GM21529 (cell line): ENCODE measurements at regions not wholly inside any gene's neighbourhood (a gene's known extent, or its start where the extent isn't known, plus 50 kb on each side); places are given as distances from the start of the nearest gene placed in this dataset.

Experiments used
- ATAC-seq: cut with Tn5 transposase; IDR thresholded peaks from one replicate; pipeline ENCODE4 v1.9.1; 2021; ENCODE audit not compliant: unreplicated experiment

DNA sequence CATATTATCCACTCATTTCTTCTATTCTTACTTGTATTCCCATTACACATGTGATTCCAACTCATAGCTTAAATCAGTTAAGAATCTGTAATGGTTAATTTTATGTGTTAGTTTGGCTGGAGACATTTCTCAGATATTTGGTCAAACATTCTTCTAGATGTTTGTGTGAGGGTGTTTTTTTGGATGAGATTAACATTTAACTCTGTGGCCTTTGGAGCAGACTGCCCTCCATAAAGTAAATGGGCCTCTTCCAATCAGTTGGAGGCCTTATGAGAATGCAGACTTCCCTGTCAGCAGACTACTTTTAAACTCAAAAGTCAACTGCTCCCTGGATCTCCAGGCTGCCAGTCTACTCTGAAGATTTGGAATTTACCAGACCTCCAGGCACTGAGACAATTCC lies 976.8 kb upstream of the ACVR2A start:
- ATAC-seq, result no peak

DNA sequence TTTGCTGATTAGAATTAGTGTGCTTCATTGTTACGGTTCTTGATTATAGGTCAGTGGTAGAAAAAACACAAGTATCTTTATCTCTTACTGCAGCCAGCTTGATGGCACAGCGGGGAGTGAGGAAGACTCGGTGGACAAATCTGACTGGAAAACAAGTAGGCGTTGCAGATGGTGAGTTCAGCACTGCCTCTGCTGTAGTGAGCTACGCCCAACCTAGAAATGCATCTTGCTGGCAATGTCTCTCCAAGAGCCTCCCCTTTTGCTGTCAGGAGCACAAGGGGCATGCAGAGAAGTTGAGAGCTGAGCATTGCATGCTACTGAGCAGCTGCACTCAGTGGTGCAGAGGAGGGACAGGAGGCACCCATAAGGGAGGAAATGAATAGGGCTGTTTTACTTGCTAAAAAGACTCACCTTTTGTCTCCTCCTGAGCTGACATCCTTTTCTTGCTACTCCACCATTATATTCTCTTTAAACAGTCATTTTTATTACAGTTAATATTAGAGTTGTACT lies 977.3 kb upstream of the ACVR2A start:
- no peak for ATAC-seq

DNA sequence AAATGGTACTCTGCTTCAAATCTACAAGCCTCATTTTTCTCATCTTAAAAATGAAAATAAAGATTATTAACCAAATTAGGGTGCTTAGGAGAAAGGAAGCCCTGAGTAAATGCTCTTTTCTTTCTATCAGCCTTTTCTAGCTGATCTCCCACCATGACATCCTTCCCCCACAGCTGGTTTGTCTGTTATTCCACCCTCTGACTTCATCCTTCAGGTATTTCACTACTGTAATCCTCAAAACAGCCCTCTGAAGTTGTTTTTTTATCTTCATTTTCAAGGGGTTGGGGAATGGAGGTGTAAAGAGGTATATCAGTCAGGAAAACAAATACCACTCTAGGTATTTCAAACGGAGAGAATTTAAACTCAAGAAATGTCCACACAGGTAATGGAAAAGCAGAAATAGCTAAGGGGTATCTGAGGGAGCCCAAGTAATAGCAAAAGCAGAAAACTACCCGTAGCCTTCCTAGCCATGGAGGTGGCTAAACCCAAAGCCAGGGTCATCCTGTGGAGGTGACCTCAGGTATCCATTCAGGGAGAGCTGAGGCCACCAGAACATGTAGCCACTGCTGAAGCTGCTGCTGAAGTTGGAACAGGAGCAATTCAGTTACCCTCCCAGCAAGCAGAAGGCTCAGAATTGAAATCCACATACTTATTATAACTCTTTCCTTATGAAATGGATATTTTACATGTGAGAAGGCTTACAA lies 990.9 kb upstream of the ACVR2A start:
- ATAC-seq, result no peak

DNA sequence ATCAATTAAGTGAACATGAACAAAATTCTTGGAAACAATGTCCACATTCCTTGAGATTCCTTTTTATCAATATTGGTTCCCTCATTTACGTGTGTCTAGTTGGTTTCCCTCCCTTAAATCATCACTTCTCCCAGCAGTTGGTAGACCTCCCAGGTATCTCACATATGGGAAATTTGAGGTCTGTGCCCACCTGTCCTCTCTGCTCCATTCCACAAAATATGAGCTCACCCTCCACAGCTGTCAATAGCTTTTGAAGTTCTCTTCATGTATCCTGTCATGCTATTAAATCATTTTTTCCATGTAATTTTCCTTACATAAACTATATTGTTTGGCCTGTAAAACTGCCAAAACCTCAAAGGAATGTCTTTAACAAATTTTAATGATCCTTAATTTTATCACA lies 992.2 kb upstream of the ACVR2A start:
- no peak for ATAC-seq

DNA sequence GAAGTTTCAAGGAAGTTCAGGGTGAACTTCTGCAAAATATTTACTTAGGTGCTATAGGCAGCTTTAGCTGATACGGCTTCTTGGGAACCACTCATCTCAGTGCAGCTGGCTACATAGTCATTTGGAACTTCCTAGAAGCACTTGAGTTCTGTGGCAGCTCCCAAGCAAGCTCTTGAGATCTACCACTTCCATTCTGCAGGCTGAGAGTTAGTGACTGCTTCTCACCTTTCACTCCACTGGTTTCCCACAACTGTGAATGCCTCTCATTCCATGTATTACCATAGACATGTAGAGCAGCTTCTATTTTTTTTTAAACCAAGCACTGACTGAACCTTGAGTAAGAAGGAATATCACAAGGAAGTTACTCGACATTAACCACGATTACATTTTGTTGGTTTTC lies 994.1 kb upstream of the ACVR2A start:
- ATAC-seq, result no peak

DNA sequence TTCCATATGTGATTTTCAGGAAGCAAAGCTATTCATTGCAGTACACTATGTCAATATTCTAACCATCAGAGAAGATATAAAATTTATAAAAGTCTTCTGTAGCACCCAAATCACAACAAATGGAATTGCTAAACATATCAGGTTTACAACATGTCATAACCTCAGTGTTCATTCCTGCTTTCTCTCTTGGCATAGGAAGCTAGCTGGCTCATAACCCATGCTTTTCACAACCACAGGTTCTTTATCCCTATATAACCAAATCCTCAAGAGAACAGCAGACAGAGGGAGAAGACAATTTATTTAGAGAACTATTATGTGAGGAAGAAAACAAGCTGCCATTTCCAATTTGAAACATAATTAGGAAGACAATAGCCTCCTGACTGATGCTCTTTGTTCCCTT lies 997.0 kb upstream of the ACVR2A start:
- no peak for ATAC-seq

DNA sequence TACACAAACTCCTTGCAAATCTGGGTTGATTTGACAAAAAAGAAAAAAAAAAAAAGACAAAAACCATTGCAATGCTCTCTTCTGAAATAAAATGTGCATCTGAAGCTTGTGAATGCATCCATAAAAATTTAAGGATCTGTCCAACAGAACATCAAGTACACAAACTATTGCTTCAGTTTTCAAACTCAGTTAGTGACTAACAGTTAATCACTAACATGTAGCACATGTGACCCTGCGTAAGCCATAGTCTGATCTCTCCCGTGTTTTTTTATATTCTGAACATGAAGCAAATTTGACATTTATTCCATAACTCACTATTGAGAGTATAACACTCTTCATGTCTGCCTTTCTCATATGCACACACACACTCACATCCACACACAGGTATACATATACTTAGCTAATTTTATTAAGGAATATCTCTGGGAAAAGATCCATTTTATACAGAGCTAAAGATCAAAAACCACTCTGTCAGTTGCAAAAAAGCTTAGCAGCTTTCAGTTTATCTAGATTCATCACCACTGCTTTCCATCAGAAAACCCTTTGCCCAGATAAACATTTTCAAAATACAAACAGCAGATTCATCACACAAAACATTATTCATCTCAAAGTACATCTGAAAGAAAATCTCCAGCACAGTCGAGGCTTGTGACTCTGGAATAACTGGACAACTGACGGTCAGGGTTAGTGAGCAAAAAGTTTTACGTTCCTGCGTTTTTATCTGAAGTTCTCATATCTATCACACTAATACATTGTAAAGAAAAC lies 1000.4 kb upstream of the ACVR2A start:
- no peak for ATAC-seq

DNA sequence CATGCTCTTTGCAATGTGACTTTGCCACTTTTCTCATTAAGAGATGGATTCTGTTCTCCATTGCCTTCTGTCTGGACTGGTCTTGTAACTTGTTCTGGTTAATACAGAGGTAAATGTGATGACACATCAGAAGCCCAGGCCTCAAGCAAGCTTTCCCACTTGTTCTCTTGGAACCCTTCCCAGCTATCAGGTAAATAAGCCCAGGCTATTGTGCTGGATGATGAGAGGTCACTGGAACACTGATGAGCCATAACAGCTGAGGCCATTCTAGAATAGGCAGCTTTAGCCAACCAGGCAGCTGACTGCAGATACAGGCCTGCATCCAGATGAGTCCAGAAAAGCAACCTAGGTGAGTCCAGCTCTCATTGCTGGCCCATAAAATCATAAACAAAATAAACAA lies 1007.0 kb upstream of the ACVR2A start:
- no peak for ATAC-seq

DNA sequence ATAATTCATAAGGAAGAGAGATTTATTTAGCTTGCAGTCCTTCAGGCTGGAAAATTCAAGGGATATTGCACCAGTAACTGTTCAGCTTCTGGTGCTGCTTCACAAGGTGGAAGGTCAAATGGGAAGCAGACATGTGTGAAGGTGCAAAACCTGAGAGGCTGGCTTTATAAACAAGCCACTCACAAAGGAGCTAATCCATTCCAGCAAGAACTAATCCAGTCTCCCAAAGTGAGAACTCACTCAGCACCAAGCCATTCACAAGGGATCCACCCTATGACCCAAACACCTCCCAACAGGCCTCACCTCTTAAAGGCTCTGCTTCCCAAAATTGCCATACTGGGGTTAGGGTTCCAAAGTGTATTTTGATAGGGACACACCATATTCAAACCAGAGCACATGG lies 1018.4 kb upstream of the ACVR2A start:
- ATAC-seq, result no peak

DNA sequence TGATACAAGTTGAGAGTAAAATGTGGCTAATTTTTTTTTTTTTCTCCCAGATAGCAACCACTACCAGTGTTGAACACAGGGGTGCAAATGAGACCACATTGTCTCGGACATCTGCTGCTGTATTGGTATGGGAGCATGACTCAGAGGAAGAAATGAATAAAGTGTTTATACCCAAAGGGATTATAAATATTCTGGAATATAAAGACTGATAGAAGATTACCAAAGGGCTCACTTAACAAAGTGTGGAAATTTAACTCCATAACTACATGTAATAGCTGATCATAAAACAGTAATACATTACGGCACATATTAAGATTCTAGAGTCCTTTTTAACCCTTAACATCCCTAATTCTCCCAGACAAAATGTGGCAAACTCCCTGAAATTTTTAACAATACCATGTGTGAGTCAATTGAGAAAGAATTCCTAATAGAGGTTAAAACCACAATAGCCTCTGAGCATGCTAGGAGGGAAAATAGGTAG lies 1023.0 kb upstream of the ACVR2A start:
- no peak for ATAC-seq

DNA sequence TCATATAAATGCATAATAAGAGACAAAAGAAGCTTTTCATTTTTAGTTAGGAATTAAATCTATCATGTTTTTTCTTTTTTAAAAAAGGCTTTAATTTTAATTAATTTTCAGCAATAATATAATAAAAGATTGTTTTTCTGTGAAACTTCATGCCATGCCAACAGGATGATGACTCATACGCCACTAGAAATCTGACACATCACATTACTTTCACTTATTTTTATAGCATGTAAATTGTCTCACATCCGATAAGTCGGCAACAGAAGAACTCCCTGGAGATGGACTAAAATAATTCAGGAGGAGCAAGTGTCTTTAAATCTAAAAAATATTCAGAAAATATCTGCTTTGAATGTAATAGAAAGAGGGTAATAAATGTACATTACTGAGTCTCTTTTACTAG lies 1024.2 kb upstream of the ACVR2A start:
- ATAC-seq, result no peak

DNA sequence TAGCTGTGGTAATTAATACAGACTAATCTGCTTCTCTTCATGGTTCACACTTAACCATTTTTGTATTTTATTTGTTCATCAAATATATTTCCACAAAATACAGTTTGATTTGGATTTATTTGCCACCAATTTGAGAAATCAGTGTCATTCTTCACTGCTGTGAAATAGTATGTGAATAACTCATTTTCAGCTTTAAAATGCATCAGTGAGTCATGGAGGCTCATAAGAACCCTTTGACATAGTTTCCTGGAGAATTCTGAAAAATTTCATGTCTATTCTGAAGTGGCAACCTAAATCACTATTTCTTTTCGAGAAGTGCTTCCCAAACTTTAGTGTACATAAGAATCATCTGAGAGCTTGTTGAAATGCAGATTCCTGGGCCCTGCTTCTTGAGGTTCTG lies 1026.7 kb upstream of the ACVR2A start:
- ATAC-seq, result no peak

DNA sequence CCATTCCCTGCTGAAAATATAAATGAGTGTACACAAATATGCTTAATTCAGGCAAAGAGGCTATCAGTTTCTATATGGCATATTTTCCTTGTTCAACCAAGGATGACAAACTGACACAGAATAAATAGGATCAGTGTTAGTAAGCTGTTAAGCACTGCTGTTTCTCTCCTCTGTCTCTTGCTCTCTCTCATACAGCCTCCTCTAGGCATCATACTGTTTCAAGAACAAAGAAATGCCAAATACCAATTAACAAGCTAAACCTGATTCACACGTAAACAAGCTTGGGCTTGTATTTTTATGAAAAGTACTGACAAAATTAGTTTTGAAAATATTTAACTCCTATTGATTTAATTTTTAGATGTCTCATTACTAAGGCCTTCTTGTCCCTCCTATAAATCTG lies 1027.2 kb upstream of the ACVR2A start:
- no peak for ATAC-seq

DNA sequence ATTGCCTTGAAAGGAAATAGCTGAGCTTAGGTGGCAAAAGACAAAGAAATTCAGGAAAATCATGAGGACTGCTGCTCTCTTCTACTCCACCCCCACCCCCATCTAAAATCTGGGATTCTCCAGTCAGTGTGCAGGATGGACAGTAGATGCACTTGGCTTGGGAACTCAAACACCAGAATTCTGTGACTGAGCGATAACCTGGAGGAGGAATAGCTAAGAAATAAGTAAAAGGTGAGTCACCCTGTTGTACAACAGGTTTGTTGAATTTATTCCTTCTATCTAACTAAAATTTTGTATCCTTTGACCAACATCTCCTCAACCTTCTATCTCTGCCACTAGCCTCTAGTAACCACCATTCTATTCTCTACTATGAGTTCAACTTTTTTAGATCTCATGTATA lies 1029.9 kb upstream of the ACVR2A start:
- ATAC-seq, result no peak

DNA sequence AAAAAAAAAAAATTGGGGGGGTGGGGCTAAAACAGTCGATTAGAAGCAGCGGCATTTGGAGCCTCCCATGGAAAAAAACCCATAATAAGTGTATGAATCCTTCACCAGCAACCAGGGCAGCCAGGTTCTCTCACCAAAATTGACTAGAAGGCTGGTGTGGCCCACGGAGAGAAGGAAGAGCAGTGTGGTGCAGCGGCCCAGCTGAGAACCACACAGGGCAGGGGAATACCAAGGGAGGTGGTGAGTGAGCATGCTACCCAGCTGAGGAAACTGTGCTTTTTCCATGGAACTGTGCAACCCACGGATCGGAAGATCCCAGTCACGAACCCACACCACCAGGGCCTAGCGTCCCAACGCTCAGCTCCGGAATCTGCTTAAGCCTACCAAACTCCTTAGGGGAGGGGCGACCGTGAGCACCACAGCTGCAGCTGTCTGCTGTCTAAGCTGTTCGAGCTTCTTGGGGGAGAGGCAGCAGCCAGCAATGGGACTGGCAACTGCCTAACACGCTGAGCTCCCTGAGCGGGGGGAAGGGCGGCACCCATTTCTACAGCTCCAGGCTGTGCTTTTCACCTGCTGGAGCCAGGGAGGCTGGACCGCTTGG lies 1037.2 kb upstream of the ACVR2A start:
- ATAC-seq, result no peak

DNA sequence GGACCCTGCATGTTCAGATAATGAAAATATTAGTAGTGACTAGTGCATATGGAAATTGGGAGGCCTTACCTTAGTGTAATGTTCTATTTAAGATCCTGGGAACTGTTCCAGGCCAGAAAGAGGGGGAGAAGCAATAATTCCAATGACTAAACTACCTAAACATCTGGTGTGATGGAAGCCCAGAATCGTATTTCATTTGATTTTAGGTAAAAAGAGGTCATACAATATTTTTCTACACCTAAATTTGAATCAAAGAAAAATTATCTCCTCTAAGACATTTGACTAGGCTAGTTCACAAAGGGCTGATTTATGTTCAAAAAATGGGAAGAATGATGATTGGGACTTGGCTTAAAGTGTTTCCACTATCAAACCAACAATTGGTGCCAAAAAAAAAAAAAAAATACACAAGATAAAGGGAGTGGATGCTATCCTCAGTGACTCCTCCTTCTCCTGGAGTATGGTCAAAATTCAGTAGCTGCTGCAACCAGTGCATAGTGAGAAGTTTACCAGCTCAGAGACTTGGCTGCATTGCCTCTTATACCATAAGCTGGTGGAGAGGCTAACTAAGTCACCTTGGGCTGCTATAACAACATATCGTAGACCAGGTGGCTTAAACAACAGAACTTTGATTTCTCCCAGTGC lies 1038.3 kb upstream of the ACVR2A start:
- ATAC-seq, result no peak

DNA sequence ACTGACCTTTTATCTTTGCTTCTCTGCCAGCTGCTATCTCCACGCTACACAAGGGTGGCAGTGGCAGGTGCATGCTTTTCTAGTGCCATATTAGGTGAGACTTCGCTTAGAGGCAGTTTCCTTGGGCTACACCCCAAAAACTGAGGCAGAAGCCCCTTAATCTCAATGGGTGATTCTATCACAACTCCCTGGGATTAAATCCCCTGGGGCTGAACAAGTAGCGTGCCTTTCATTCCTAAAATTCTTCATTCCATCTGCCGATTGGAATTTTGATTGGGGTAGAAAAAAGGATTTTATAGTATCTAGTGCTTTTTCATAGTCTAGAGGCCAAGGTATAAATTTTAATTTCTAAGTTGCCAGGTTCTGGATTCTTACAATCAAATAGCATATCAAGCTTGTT lies 1040.5 kb upstream of the ACVR2A start:
- ATAC-seq, result no peak

DNA sequence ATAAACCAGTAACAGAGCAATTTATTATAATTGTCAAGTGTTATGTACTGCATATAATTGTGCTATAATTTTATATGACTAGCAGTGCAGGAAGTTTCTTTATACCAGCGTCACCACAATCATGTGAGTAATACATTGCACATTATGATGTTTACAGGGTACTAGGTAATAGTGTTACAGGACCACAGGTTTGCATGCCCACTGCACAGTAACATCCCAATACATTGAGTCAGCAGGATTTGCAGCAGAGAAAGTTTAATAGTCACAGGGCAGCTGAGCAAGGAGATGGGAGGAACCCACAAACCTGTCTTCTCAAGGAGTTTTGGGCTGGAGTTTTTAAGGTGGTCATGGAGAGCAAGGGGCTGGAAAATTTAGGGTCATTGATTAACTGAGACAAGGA lies 1042.9 kb upstream of the ACVR2A start:
- no peak for ATAC-seq

DNA sequence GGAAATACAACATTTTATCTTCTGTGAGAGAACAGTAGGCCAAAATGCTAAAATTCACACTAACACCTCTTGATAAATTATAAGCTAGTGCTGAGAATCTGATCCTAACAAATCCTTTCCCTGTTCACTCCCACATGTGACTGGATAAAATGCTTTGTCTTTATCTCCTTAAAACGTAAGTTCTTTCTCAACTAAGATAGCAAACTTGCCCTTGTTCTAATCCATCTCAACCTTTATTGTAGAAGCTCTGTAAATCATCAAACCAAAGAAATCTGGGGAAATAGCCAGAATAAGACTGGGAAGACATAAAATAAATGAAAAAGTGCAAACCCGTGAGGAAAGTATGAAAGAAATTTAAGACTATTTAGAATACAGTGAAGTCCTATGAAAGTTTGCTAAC lies 1058.4 kb upstream of the ACVR2A start:
- no peak for ATAC-seq

DNA sequence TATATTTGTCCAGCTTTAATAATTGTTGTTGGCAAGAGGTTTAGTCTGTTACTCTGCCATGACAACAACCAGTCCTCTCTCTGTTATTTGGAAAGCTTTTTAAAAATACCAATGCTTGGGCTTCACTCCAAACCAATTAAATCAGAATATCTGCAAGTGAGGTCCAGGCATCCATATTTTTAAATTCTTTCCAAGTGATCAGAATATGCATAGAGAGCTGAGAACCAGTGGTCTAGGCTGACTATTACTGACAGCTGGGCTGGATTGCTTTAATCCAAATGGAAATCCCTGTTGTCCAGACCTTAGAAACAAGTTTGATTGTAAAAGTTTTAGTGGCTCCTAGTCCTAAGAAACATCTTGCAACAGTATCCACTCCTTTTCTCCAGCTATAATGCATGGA lies 1059.7 kb upstream of the ACVR2A start:
- ATAC-seq, result no peak

DNA sequence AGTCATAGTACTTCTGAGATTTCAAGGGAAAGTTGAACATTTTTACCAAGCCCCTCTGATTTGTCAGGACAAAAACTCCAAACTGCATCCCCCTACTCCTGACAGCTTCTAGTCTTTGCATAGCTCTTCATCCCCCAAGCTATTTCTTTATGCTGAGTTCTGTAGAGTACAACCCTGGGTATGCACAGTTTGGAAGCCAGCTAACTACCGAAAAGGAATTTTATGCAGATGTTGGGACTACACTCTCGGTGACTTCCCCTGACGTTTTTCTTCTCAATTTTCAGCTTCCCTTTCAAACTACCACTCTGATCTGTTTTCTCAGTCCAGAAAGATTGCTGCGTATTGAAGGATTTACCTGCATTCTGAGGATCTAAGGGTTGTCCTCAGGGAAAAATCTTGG lies 1060.2 kb upstream of the ACVR2A start:
- ATAC-seq, result no peak

DNA sequence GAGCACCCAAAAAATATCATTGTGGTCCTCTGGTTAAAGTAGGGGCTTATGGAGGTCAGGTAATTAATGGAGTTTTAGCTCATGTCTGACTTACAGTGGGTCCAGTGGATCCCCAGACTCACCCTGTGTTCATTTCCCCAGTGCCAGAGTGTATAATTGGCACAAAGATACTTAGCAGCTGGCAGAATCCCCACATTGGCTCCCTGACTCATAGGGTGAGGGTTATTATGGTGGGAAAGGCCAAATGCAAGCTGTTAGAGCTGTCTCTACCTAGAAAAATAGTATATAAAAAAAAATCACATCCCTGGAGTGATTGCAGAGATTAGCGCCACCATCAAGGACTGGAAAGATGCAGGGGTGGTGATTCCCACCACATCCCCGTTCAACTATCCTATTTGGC lies 1067.6 kb upstream of the ACVR2A start:
- ATAC-seq, result no peak
